ENCODE measurements at regions not wholly inside any gene's neighbourhood (a gene's known extent, or its start where the extent isn't known, plus 50 kb on each side); places are given as distances from the start of the nearest gene placed in this dataset.

GRCh38 chr4:84050015-84050414 is 449.1 kb downstream of the NKX6-1 start:
- H3K9me3 ChIP-seq: no peaks in the 10 kb centered on the region
- ATAC-seq: no peak
- no peak for DNase-seq
- in situ Hi-C loops (cut with MboI; ENCODE audit: low sequenced_read_pairs in 4 of 4) (no loop called here), intact Hi-C loops (cut with DNase I; ENCODE audit: low total_unique reads) (no loop called here)
- H3K27ac ChIP-seq: no peak overlapping the region
- no peak overlapping the region for H3K4me3 ChIP-seq
- H3K4me1 ChIP-seq: no peaks in the 10 kb centered on the region
- TF ChIP-seq POLR2A (IDR thresholded peaks at IDR 0.05) (no peak), CTCF (IDR thresholded peaks at IDR 0.05 in 4 of 5, conservative IDR thresholded peaks at IDR 0.05 in 1 of 5) (no peak)
- no peaks in the 10 kb centered on the region for H3K36me3 ChIP-seq
- H3K27me3 ChIP-seq: no peaks in the 10 kb centered on the region

GRCh38 chr4:84046551-84046950 is 452.5 kb downstream of the NKX6-1 start:
- in situ Hi-C loops (cut with MboI; ENCODE audit: low sequenced_read_pairs in 4 of 4): no loop called here

GRCh38 chr4:84041426-84041825 is 457.7 kb downstream of the NKX6-1 start:
- ATAC-seq (no peak), DNase-seq (no peak)
- H3K4me1 ChIP-seq: no peaks in the 10 kb centered on the region
- no peaks in the 10 kb centered on the region for H3K9me3 ChIP-seq
- no peaks in the 10 kb centered on the region for H3K27me3 ChIP-seq
- H3K4me3 ChIP-seq: no peak overlapping the region
- no peak for TF ChIP-seq POLR2A (IDR thresholded peaks at IDR 0.05)
- TF ChIP-seq CTCF (IDR thresholded peaks at IDR 0.05 in 4 of 5, conservative IDR thresholded peaks at IDR 0.05 in 1 of 5): no peak
- H3K36me3 ChIP-seq: no peaks in the 10 kb centered on the region
- H3K27ac ChIP-seq: no peak overlapping the region
- intact Hi-C loops (cut with DNase I; ENCODE audit: low total_unique reads) (no loop called here), in situ Hi-C loops (cut with MboI; ENCODE audit: low sequenced_read_pairs in 4 of 4) (no loop called here)

More at GRCh38 chr4:84046551-84046950, 452.5 kb downstream of the NKX6-1 start:
- H3K27ac ChIP-seq: no peak overlapping the region
- H3K36me3 ChIP-seq: no peaks in the 10 kb centered on the region
- no peak overlapping the region for H3K4me3 ChIP-seq
- TF ChIP-seq CTCF (IDR thresholded peaks at IDR 0.05 in 4 of 5, conservative IDR thresholded peaks at IDR 0.05 in 1 of 5) (no peak), POLR2A (IDR thresholded peaks at IDR 0.05) (no peak)
- H3K4me1 ChIP-seq: no peaks in the 10 kb centered on the region
- ATAC-seq: no peak
- H3K27me3 ChIP-seq: no peaks in the 10 kb centered on the region
- intact Hi-C loops (cut with DNase I; ENCODE audit: low total_unique reads): no loop called here
- no peaks in the 10 kb centered on the region for H3K9me3 ChIP-seq
- DNase-seq: no peak

GRCh38 chr4:84035568-84035967 is 463.5 kb downstream of the NKX6-1 start:
- ATAC-seq: no peak
- Histone ChIP-seq H3K4me3 (no peak overlapping the region), H3K4me1 (no peaks in the 10 kb centered on the region), H3K36me3 (no peaks in the 10 kb centered on the region), H3K9me3 (no peaks in the 10 kb centered on the region), H3K27ac (no peak overlapping the region), H3K27me3 (no peaks in the 10 kb centered on the region)
- intact Hi-C loops (cut with DNase I; ENCODE audit: low total_unique reads) (no loop called here), in situ Hi-C loops (cut with MboI; ENCODE audit: low sequenced_read_pairs in 4 of 4) (no loop called here)
- no peak for DNase-seq
- TF ChIP-seq CTCF (IDR thresholded peaks at IDR 0.05 in 4 of 5, conservative IDR thresholded peaks at IDR 0.05 in 1 of 5): no peak
- TF ChIP-seq POLR2A (IDR thresholded peaks at IDR 0.05): no peak

GRCh38 chr4:84032372-84032771 is 466.7 kb downstream of the NKX6-1 start:
- TF ChIP-seq POLR2A (IDR thresholded peaks at IDR 0.05) (no peak), CTCF (IDR thresholded peaks at IDR 0.05 in 4 of 5, conservative IDR thresholded peaks at IDR 0.05 in 1 of 5) (no peak)
- H3K4me1 ChIP-seq: no peaks in the 10 kb centered on the region
- H3K27me3 ChIP-seq: no peaks in the 10 kb centered on the region
- H3K36me3 ChIP-seq: no peaks in the 10 kb centered on the region
- no peaks in the 10 kb centered on the region for H3K9me3 ChIP-seq
- H3K4me3 ChIP-seq: no peak overlapping the region
- ATAC-seq (no peak), DNase-seq (no peak)
- intact Hi-C loops (cut with DNase I; ENCODE audit: low total_unique reads) (no loop called here), in situ Hi-C loops (cut with MboI; ENCODE audit: low sequenced_read_pairs in 4 of 4) (no loop called here)
- no peak overlapping the region for H3K27ac ChIP-seq
